GM23338 (cell line): ENCODE measurements at regions not wholly inside any gene's neighbourhood (a gene's known extent, or its start where the extent isn't known, plus 50 kb on each side); places are given as distances from the start of the nearest gene placed in this dataset.

Experiments
- ATAC-seq: fragments of 200-7000 bp; cut with Tn5 transposase; 3 replicates; pipeline ENCODE4 v1.9.1; 2020
- DNase-seq: peaks from one replicate; pipeline ENCODE4 v3.0.0-alpha.2; 2015; ENCODE audit warnings: low spot score
- H2AFZ ChIP-seq: fragments of 200-600 bp; sonication (generic); 2 replicates; pipeline ENCODE4 v1.8.0; 2016; ENCODE audit warnings: antibody characterized with exemption, mild to moderate bottlenecking, moderate library complexity
- H3F3A ChIP-seq: fragments of 200-600 bp; sonication (generic); replicated peaks from 2 replicates; pipeline ENCODE4 v1.8.0; 2017; ENCODE audit warnings: antibody characterized with exemption, mixed run types, low read depth
- H3K27ac ChIP-seq: fragments of 200-600 bp; sonication (generic); 2 replicates; pipeline ENCODE4 v1.6.1; 2016; ENCODE audit warnings: low read depth
- H3K27me3 ChIP-seq: fragments of 200-600 bp; sonication (generic); 2 replicates; pipeline ENCODE4 v1.8.0; 2016; ENCODE audit warnings: mild to moderate bottlenecking, mixed run types, moderate library complexity; ENCODE audit not compliant: insufficient read depth
- H3K36me3 ChIP-seq: fragments of 200-600 bp; sonication (generic); 2 replicates; pipeline ENCODE4 v1.8.0; 2016; ENCODE audit warnings: mild to moderate bottlenecking; ENCODE audit not compliant: insufficient read depth
- H3K4me1 ChIP-seq: fragments of 200-600 bp; sonication (generic); 2 replicates; pipeline ENCODE4 v1.8.0; 2016; ENCODE audit warnings: mild to moderate bottlenecking, moderate library complexity; ENCODE audit not compliant: insufficient read depth
- H3K4me2 ChIP-seq: fragments of 200-600 bp; sonication (generic); 2 replicates; pipeline ENCODE4 v1.7.1; 2017; ENCODE audit warnings: mixed run types
- H3K4me3 ChIP-seq: fragments of 200-600 bp; sonication (generic); 2 replicates; pipeline ENCODE4 v1.6.1; 2016; ENCODE audit warnings: mixed run types
- H3K79me2 ChIP-seq: fragments of 200-600 bp; sonication (generic); replicated peaks from 2 replicates; pipeline ENCODE4 v1.8.0; 2017; ENCODE audit warnings: mild to moderate bottlenecking; ENCODE audit not compliant: insufficient read depth
- H3K9me2 ChIP-seq: fragments of 200-600 bp; sonication (generic); 2 replicates; pipeline ENCODE4 v1.8.0; 2017; ENCODE audit not compliant: insufficient read depth
- H4K20me1 ChIP-seq: fragments of 200-600 bp; sonication (generic); replicated peaks from 2 replicates; pipeline ENCODE4 v1.8.0; 2017; ENCODE audit warnings: mild to moderate bottlenecking; ENCODE audit not compliant: insufficient read depth
- H3K27ac Mint-ChIP-seq: 2 replicates; pipeline ENCODE4 v1.8.0; 2020; ENCODE audit warnings: inconsistent platforms, mild to moderate bottlenecking, moderate library complexity, mixed read lengths
- H3K27me3 Mint-ChIP-seq: 3 replicates; pipeline ENCODE4 v1.8.0; 2022; ENCODE audit warnings: low read depth, mild to moderate bottlenecking, moderate library complexity, mixed read lengths, inconsistent platforms; ENCODE audit not compliant: insufficient read depth, poor library complexity
- H3K36me3 Mint-ChIP-seq: 3 replicates; pipeline ENCODE4 v1.8.0; 2021; ENCODE audit warnings: low read depth, mild to moderate bottlenecking, inconsistent platforms, moderate library complexity, mixed read lengths
- H3K4me1 Mint-ChIP-seq: 3 replicates; pipeline ENCODE4 v1.8.0; 2020; ENCODE audit warnings: mild to moderate bottlenecking, inconsistent platforms, mixed read lengths
- H3K4me3 Mint-ChIP-seq: 3 replicates; pipeline ENCODE4 v1.8.0; 2021; ENCODE audit warnings: moderate library complexity, mild to moderate bottlenecking, inconsistent platforms, mixed read lengths
- H3K9me3 Mint-ChIP-seq: 3 replicates; pipeline ENCODE4 v1.8.0; 2020; ENCODE audit warnings: moderate library complexity, mild to moderate bottlenecking, inconsistent platforms, mixed read lengths
- CREB1 ChIP-seq: fragments of 250-450 bp; sonication (Bioruptor Pico); IDR thresholded peaks from 2 replicates; pipeline ENCODE4 v1.5.0; 2020; ENCODE audit warnings: low read depth, mild to moderate bottlenecking, moderate library complexity
- EZH2 ChIP-seq: fragments of 200-600 bp; sonication (generic); IDR thresholded peaks from one replicate; pipeline ENCODE4 v1.8.0; 2017; ENCODE audit warnings: antibody characterized with exemption, mild to moderate bottlenecking, low read depth; ENCODE audit not compliant: unreplicated experiment
- EZH2phosphoT487 ChIP-seq: fragments of 200-600 bp; sonication (generic); IDR thresholded peaks from one replicate; pipeline ENCODE4 v1.8.1; 2018; ENCODE audit warnings: antibody characterized with exemption; ENCODE audit not compliant: unreplicated experiment
- JUNB ChIP-seq: IDR thresholded peaks from one replicate; pipeline ENCODE4 v1.6.1; 2016; ENCODE audit warnings: antibody characterized with exemption; ENCODE audit not compliant: unreplicated experiment
- NANOG ChIP-seq: IDR thresholded peaks from 2 replicates; pipeline ENCODE4 v1.6.1; 2016; ENCODE audit warnings: antibody characterized with exemption, borderline replicate concordance
- POLR2AphosphoS5 ChIP-seq: IDR thresholded peaks from 2 replicates; pipeline ENCODE4 v1.6.1; 2016; ENCODE audit warnings: antibody characterized with exemption, low read depth
- STAT1 ChIP-seq: IDR thresholded peaks from one replicate; pipeline ENCODE4 v1.6.1; 2016; ENCODE audit warnings: antibody characterized with exemption; ENCODE audit not compliant: unreplicated experiment
- ZNF114 ChIP-seq: fragments of 250-450 bp; sonication (Bioruptor Pico); IDR thresholded peaks from 2 replicates; pipeline ENCODE4 v1.5.0; 2020; ENCODE audit warnings: mild to moderate bottlenecking, moderate library complexity
- ZNF331 ChIP-seq: fragments of 250-450 bp; sonication (Bioruptor Pico); IDR thresholded peaks from 2 replicates; pipeline ENCODE4 v1.5.0; 2020; ENCODE audit warnings: low read depth, mild to moderate bottlenecking, moderate library complexity
- TF ChIP-seq, protein P1 (sequence below): IDR thresholded peaks from one replicate; pipeline ENCODE4 v1.6.1; 2018; ENCODE audit warnings: antibody characterized with exemption; ENCODE audit not compliant: unreplicated experiment
- TF ChIP-seq, protein P2 (sequence below), 2 experiments: fragments of 200-600 bp in 1 of 2; sonication (generic) in 1 of 2; conservative IDR thresholded peaks; 2 replicates each; pipeline versions ENCODE4 v1.5.1 to v1.6.1; 2016 to 2017; ENCODE audit warnings: antibody characterized with exemption in 2 of 2, low read depth in 2 of 2, mild to moderate bottlenecking in 2 of 2, moderate library complexity in 1 of 2
- TF ChIP-seq, protein P3 (sequence below): IDR thresholded peaks from 2 replicates; pipeline ENCODE4 v1.6.1; 2016; ENCODE audit warnings: antibody characterized with exemption

DNA sequence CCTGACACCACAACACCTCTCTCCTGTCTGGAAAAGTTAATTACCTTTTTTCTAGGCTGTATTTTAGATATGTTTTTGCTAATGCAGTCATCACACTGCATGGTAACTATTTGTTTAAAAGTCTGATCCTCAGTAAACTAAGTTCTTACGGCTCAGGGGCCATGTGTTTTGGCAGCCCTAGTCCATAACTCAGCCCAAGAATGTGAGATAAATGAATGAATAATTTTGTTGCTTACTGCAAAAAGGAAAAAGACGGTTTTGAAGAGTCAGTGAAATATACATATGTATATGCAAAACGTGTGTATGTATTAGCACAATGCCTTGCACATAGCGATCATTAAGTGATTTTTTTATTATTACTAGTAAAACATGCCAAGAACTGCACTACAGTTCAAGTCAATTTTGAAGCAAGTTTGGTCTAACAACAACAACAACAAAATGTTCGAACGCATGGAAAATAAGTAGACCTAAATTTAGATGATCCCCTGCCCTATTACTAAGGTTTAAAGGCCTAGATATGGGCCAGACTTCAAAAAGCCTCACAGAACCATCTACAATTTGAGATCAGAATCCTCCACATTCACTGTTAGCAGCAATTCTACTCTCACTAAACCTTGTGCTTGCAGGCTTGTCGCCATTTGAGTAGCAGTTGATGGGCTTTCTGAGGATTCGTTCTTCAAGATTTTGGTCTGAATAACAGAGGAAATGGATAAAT, 140.0 kb downstream of the NDUFA12 start (continued):
- TF ChIP-seq, protein P1, sequence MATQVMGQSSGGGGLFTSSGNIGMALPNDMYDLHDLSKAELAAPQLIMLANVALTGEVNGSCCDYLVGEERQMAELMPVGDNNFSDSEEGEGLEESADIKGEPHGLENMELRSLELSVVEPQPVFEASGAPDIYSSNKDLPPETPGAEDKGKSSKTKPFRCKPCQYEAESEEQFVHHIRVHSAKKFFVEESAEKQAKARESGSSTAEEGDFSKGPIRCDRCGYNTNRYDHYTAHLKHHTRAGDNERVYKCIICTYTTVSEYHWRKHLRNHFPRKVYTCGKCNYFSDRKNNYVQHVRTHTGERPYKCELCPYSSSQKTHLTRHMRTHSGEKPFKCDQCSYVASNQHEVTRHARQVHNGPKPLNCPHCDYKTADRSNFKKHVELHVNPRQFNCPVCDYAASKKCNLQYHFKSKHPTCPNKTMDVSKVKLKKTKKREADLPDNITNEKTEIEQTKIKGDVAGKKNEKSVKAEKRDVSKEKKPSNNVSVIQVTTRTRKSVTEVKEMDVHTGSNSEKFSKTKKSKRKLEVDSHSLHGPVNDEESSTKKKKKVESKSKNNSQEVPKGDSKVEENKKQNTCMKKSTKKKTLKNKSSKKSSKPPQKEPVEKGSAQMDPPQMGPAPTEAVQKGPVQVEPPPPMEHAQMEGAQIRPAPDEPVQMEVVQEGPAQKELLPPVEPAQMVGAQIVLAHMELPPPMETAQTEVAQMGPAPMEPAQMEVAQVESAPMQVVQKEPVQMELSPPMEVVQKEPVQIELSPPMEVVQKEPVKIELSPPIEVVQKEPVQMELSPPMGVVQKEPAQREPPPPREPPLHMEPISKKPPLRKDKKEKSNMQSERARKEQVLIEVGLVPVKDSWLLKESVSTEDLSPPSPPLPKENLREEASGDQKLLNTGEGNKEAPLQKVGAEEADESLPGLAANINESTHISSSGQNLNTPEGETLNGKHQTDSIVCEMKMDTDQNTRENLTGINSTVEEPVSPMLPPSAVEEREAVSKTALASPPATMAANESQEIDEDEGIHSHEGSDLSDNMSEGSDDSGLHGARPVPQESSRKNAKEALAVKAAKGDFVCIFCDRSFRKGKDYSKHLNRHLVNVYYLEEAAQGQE = no peak
- TF ChIP-seq STAT1 = no peak
- no peak for TF ChIP-seq NANOG
- TF ChIP-seq JUNB = no peak
- no peak for TF ChIP-seq EZH2
- no peak for TF ChIP-seq ZNF114 (CRISPR knock-in tag)
- no peak for TF ChIP-seq POLR2AphosphoS5
- TF ChIP-seq, protein P2, sequence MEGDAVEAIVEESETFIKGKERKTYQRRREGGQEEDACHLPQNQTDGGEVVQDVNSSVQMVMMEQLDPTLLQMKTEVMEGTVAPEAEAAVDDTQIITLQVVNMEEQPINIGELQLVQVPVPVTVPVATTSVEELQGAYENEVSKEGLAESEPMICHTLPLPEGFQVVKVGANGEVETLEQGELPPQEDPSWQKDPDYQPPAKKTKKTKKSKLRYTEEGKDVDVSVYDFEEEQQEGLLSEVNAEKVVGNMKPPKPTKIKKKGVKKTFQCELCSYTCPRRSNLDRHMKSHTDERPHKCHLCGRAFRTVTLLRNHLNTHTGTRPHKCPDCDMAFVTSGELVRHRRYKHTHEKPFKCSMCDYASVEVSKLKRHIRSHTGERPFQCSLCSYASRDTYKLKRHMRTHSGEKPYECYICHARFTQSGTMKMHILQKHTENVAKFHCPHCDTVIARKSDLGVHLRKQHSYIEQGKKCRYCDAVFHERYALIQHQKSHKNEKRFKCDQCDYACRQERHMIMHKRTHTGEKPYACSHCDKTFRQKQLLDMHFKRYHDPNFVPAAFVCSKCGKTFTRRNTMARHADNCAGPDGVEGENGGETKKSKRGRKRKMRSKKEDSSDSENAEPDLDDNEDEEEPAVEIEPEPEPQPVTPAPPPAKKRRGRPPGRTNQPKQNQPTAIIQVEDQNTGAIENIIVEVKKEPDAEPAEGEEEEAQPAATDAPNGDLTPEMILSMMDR (conservative IDR thresholded peaks at IDR 0.05; ENCODE audit: low read depth in 2 of 2) = no peak

DNA sequence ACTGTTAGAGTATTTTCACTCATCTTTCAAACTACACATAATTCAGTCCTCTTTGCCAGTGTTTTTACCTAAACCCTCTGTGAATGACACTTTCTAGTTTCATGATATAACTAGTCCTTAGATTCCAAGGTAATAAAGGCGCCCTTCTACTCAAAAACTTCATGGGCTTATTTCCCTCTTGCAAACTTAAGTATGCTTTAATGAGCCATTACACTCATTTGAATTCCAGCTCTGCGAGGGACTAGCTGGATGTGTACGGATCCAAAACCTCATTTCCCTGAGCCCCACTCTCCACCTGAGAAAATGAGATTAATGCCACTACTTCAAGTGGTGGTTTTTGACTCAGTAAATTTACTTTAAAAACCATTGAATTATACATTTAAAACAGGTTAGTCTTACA, 141.1 kb downstream of the NDUFA12 start:
- H3K9me3 Mint-ChIP-seq = no peaks in the 10 kb centered on the region
- H3K4me3 Mint-ChIP-seq = no peak overlapping the region
- no peaks in the 10 kb centered on the region for H3K9me2 ChIP-seq
- no peaks in the 10 kb centered on the region for H3K27me3 Mint-ChIP-seq
- H3K79me2 ChIP-seq = no peaks in the 10 kb centered on the region
- no peak for ATAC-seq
- H3K27ac Mint-ChIP-seq = no peak overlapping the region
- H2AFZ ChIP-seq = no peak overlapping the region
- peaks cover 5% of the 10 kb centered on the region; the same call in 2 of the 3 replicates for H3K4me1 Mint-ChIP-seq
- H3K27ac ChIP-seq = no peak overlapping the region
- no peaks in the 10 kb centered on the region for H4K20me1 ChIP-seq
- H3K4me1 ChIP-seq = no peaks in the 10 kb centered on the region; the same call in 1 of the 2 replicates
- H3K27me3 ChIP-seq = no peaks in the 10 kb centered on the region
- DNase-seq = no peak
- H3K4me3 ChIP-seq = no peak overlapping the region
- H3K36me3 Mint-ChIP-seq = no peaks in the 10 kb centered on the region
- H3F3A ChIP-seq = no peaks in the 10 kb centered on the region
- no peaks in the 10 kb centered on the region for H3K36me3 ChIP-seq
- no peak overlapping the region for H3K4me2 ChIP-seq
- TF ChIP-seq POLR2AphosphoS5 (no peak), NANOG (no peak), EZH2phosphoT487 (no peak), STAT1 (no peak), ZNF114 (CRISPR knock-in tag) (no peak), CREB1 (no peak), ZNF331 (no peak)
- TF ChIP-seq, protein P3, sequence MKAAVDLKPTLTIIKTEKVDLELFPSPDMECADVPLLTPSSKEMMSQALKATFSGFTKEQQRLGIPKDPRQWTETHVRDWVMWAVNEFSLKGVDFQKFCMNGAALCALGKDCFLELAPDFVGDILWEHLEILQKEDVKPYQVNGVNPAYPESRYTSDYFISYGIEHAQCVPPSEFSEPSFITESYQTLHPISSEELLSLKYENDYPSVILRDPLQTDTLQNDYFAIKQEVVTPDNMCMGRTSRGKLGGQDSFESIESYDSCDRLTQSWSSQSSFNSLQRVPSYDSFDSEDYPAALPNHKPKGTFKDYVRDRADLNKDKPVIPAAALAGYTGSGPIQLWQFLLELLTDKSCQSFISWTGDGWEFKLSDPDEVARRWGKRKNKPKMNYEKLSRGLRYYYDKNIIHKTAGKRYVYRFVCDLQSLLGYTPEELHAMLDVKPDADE = no peak
- TF ChIP-seq, protein P2 (conservative IDR thresholded peaks at IDR 0.05; ENCODE audit: low read depth in 2 of 2) = no peak
- TF ChIP-seq, protein P1 = no peak
